ENCODE measurements at regions not wholly inside any gene's neighbourhood (a gene's known extent, or its start where the extent isn't known, plus 50 kb on each side); places are given as distances from the start of the nearest gene placed in this dataset.
"Not testable (repeated sequence)": the region's sequence is repeated elsewhere in the genome, so short reads cannot be mapped to it uniquely, and the experiment has no call there.

GRCh38 chr14:89096946-89097345 is 272.5 kb downstream of the TTC8 start:
- TF ChIP-seq CTCF (IDR thresholded peaks at IDR 0.05; ENCODE audit: low read depth, low read length, missing control alignments): no peak
- H3K4me3 ChIP-seq (ENCODE audit: low read depth, low read length): no peak overlapping the region
- no peak for DNase-seq (ENCODE audit: low read depth)
- in situ Hi-C loops (cut with HindIII; ENCODE audit: low sequenced_read_pairs): no loop called here

DNA sequence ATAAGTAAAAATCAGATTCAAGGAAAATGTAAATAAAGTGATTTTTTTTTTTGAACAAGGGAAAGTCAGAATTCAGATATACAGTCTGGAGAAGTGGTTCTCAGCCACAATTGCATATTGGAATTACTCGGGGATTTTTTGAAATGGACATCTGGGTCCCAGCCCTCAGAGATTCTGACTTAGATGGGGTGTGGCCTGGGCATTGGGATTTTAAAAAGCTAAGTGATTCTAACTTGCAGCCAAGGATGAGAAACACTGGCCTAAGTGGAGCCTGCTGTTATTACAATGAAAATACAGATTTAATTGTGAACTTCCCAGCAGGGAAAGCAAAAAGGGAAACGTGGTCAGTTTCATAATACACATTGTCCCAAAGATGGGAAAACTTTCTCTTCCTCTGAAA is 273.8 kb downstream of the TTC8 start:
- DNase-seq (ENCODE audit: low read depth): no peak
- in situ Hi-C loops (cut with HindIII; ENCODE audit: low sequenced_read_pairs): no loop called here
- no peak overlapping the region for H3K4me3 ChIP-seq (ENCODE audit: low read depth, low read length)
- TF ChIP-seq CTCF (IDR thresholded peaks at IDR 0.05; ENCODE audit: low read depth, low read length, missing control alignments): no peak

DNA sequence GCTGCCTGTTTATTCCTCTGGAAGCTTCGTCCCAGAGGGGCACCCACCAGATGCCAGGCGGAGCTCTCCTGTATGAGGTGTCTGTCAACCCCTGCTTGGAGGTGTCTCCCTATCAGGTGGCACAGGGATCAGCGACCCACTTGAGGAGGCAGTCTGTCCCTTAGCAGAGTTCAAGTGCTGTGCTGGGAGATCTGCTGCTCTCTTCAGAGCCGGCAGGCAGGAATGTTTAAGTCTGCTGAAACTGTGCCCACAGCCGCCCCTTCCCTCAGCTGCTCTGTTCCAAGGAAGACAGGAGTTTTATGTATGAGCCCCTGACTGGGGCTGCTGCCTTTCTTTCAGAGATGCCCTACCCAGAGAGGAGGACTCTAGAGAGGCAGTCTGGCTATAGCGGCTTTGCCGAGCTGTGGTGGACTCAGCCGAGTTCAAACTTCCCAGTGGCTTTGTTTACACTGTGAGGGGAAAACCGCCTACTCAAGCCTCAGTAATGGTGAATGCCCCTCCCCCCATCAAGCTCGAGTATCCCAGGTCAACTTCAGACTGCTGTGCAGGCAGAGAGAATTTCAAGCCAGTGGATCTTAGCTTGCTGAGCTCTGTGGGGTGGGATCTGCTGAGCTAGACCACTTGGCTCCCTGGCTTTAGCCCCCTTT is 279.8 kb downstream of the TTC8 start:
- DNase-seq (ENCODE audit: low read depth); H3K4me3 ChIP-seq (ENCODE audit: low read depth, low read length); in situ Hi-C loops (cut with HindIII; ENCODE audit: low sequenced_read_pairs): not testable (repeated sequence)

GRCh38 chr14:89104861-89105260 is 280.4 kb downstream of the TTC8 start:
- DNase-seq (ENCODE audit: low read depth); in situ Hi-C loops (cut with HindIII; ENCODE audit: low sequenced_read_pairs); H3K4me3 ChIP-seq (ENCODE audit: low read depth, low read length): not testable (repeated sequence)
